IMR-90 (cell line): ENCODE measurements at regions not wholly inside any gene's neighbourhood (a gene's known extent, or its start where the extent isn't known, plus 50 kb on each side); places are given as distances from the start of the nearest gene placed in this dataset.

Experiments used
- ATAC-seq: fragments of 200-7000 bp; cut with Tn5 transposase; 2 replicates; pipeline ENCODE4 v1.9.1; 2020; ENCODE audit warnings: low read depth, mild to moderate bottlenecking, moderate library complexity
- BruUV-seq: library from RNA; stranded (reverse); fragments of 400-500 nt; replicated peaks from 2 replicates; lab custom pipeline; 2021; lab: Mats Ljungman, UMichigan
- CTCF ChIA-PET: fragments of 300-600 bp; formaldehyde crosslinking; extraction: SDS; loops from one replicate; lab custom pipeline; 2021; ENCODE audit warnings: antibody characterized with exemption; lab: Yijun Ruan, JAX
- POLR2A ChIA-PET: fragments of 300-600 bp; sonication (Branson Sonifier 250); formaldehyde crosslinking; loops from one replicate; lab custom pipeline; 2022; ENCODE audit warnings: antibody characterized with exemption; ENCODE audit not compliant: unreplicated experiment; lab: Charles Lee
- DNase-seq: peaks from one replicate; pipeline ENCODE4 v3.0.0; 2013
- H2AFZ ChIP-seq: replicated peaks from 2 replicates; pipeline ENCODE3; 2013; ENCODE audit warnings: low read length, mild to moderate bottlenecking; ENCODE audit not compliant: poor library complexity
- H2AK5ac ChIP-seq: 2 replicates; pipeline ENCODE4 v1.6.1; 2013; ENCODE audit warnings: low read depth, low read length, inconsistent platforms
- H2AK9ac ChIP-seq: replicated peaks from 2 replicates; pipeline ENCODE3; 2013; ENCODE audit warnings: mild to moderate bottlenecking, low read depth, low read length, moderate library complexity; ENCODE audit not compliant: poor library complexity
- H2BK120ac ChIP-seq: 2 replicates; pipeline ENCODE4 v1.6.1; 2013; ENCODE audit warnings: low read depth, low read length, inconsistent platforms
- H2BK15ac ChIP-seq: 3 replicates; pipeline ENCODE4 v1.6.1; 2013; ENCODE audit warnings: low read depth, low read length, inconsistent platforms
- H2BK20ac ChIP-seq: 2 replicates; pipeline ENCODE4 v1.6.1; 2013; ENCODE audit warnings: low read depth, mild to moderate bottlenecking, inconsistent platforms, low read length, moderate library complexity
- H2BK5ac ChIP-seq: 2 replicates; pipeline ENCODE4 v1.6.1; 2013; ENCODE audit warnings: mild to moderate bottlenecking, low read depth, low read length, inconsistent platforms; ENCODE audit not compliant: poor library complexity, severe bottlenecking
- H3K14ac ChIP-seq: replicated peaks from 2 replicates; pipeline ENCODE4 v1.6.1; 2013; ENCODE audit warnings: low read depth, low read length, inconsistent platforms
- H3K18ac ChIP-seq: 2 replicates; pipeline ENCODE4 v1.6.1; 2013; ENCODE audit warnings: low read depth, low read length, control low read depth
- H3K23ac ChIP-seq: 2 replicates; pipeline ENCODE4 v1.6.1; 2013; ENCODE audit warnings: low read depth, low read length, inconsistent platforms
- H3K27ac ChIP-seq: 2 replicates; pipeline ENCODE4 v1.5.1; 2013; ENCODE audit warnings: mild to moderate bottlenecking, control low read depth, low read length; ENCODE audit not compliant: insufficient read depth
- H3K27me3 ChIP-seq: 2 replicates; pipeline ENCODE4 v1.6.1; 2013; ENCODE audit warnings: low read length; ENCODE audit not compliant: control insufficient read depth, insufficient read depth
- H3K36me3 ChIP-seq: 2 replicates; pipeline ENCODE4 v1.6.1; 2013; ENCODE audit warnings: low read length, mixed read lengths; ENCODE audit not compliant: control insufficient read depth, insufficient read depth
- H3K4ac ChIP-seq: 2 replicates; pipeline ENCODE4 v1.6.1; 2013; ENCODE audit warnings: low read depth, low read length, inconsistent platforms
- H3K4me1 ChIP-seq: 2 replicates; pipeline ENCODE4 v1.6.1; 2013; ENCODE audit warnings: low read length, mixed read lengths; ENCODE audit not compliant: control insufficient read depth, insufficient read depth
- H3K4me2 ChIP-seq: 2 replicates; pipeline ENCODE4 v1.6.1; 2013; ENCODE audit warnings: low read depth, mild to moderate bottlenecking, control low read depth, low read length, moderate library complexity
- H3K4me3 ChIP-seq: 2 replicates; pipeline ENCODE4 v1.5.1; 2013; ENCODE audit warnings: low read depth, mild to moderate bottlenecking, control low read depth, low read length, moderate library complexity; ENCODE audit not compliant: insufficient read depth
- H3K56ac ChIP-seq: 2 replicates; pipeline ENCODE4 v1.6.1; 2013; ENCODE audit warnings: low read length, inconsistent platforms; ENCODE audit not compliant: insufficient read depth; ENCODE audit errors: extremely low read depth
- H3K79me1 ChIP-seq, 2 experiments: 2 replicates each; pipeline ENCODE4 v1.6.1; 2013; ENCODE audit warnings: low read length in 2 of 2, inconsistent platforms in 1 of 2, low read depth in 1 of 2
- H3K9ac ChIP-seq: 2 replicates; pipeline ENCODE4 v1.6.1; 2013; ENCODE audit warnings: low read depth, low read length, control low read depth
- H3K9me1 ChIP-seq: 2 replicates; pipeline ENCODE4 v1.6.1; 2013; ENCODE audit warnings: low read length, inconsistent platforms; ENCODE audit not compliant: insufficient read depth
- H3K9me3 ChIP-seq: 2 replicates; pipeline ENCODE4 v1.6.1; 2013; ENCODE audit warnings: low read length; ENCODE audit not compliant: control insufficient read depth, insufficient read depth
- H4K20me1 ChIP-seq: 2 replicates; pipeline ENCODE4 v1.6.1; 2013; ENCODE audit warnings: low read length, inconsistent platforms; ENCODE audit not compliant: insufficient read depth
- H4K5ac ChIP-seq: 2 replicates; pipeline ENCODE4 v1.6.1; 2013; ENCODE audit warnings: mild to moderate bottlenecking, low read depth, low read length, control low read depth
- H4K8ac ChIP-seq, 2 experiments: 2 replicates each; pipeline ENCODE4 v1.6.1; 2013; ENCODE audit warnings: low read depth in 2 of 2, low read length in 2 of 2, control low read depth in 1 of 2, inconsistent platforms in 1 of 2
- H4K91ac ChIP-seq: 2 replicates; pipeline ENCODE4 v1.6.1; 2013; ENCODE audit warnings: low read depth, low read length, inconsistent platforms; ENCODE audit not compliant: insufficient read depth
- BHLHE40 ChIP-seq: fragments of 150-350 bp; IDR thresholded peaks from 2 replicates; pipeline ENCODE4 v1.6.1; 2016; ENCODE audit warnings: mild to moderate bottlenecking, low read depth, low read length
- CEBPB ChIP-seq: IDR thresholded peaks from 2 replicates; pipeline ENCODE4 v1.6.1; 2012; ENCODE audit warnings: low read depth, low read length, improper control_type of control experiment
- CHD1 ChIP-seq: IDR thresholded peaks from 2 replicates; pipeline ENCODE4 v1.6.1; 2012; ENCODE audit warnings: low read depth, low read length, improper control_type of control experiment
- CTCF ChIP-seq: conservative IDR thresholded peaks from 2 replicates; pipeline ENCODE4 v1.5.1; 2012; ENCODE audit warnings: mild to moderate bottlenecking, low read depth, low read length, improper control_type of control experiment
- ELK1 ChIP-seq: fragments of 150-350 bp; IDR thresholded peaks from 2 replicates; pipeline ENCODE4 v1.6.1; 2016; ENCODE audit warnings: low read depth, mild to moderate bottlenecking, low read length, moderate library complexity, borderline replicate concordance
- FOS ChIP-seq: fragments of 150-350 bp; IDR thresholded peaks from 2 replicates; pipeline ENCODE4 v1.6.1; 2016; ENCODE audit warnings: low read depth, low read length
- MAFK ChIP-seq: IDR thresholded peaks from 2 replicates; pipeline ENCODE4 v1.6.1; 2012; ENCODE audit warnings: low read depth, low read length, improper control_type of control experiment
- MAZ ChIP-seq: IDR thresholded peaks from 2 replicates; pipeline ENCODE4 v1.6.1; 2012; ENCODE audit warnings: low read depth, mild to moderate bottlenecking, low read length, improper control_type of control experiment, moderate library complexity, borderline replicate concordance
- MXI1 ChIP-seq: IDR thresholded peaks from 2 replicates; pipeline ENCODE4 v1.6.1; 2012; ENCODE audit warnings: low read depth, mild to moderate bottlenecking, low read length, moderate library complexity, borderline replicate concordance
- NFE2L2 ChIP-seq: fragments of 150-350 bp; IDR thresholded peaks from 2 replicates; pipeline ENCODE4 v1.6.1; 2016; ENCODE audit warnings: low read depth, mild to moderate bottlenecking, low read length
- POLR2A ChIP-seq: IDR thresholded peaks from 2 replicates; pipeline ENCODE4 v1.6.1; 2012; ENCODE audit warnings: mild to moderate bottlenecking, low read depth, low read length
- RAD21 ChIP-seq: IDR thresholded peaks from 2 replicates; pipeline ENCODE4 v1.6.1; 2012; ENCODE audit warnings: low read length, improper control_type of control experiment
- RCOR1 ChIP-seq: IDR thresholded peaks from 2 replicates; pipeline ENCODE4 v1.6.1; 2012; ENCODE audit warnings: mild to moderate bottlenecking, low read length, improper control_type of control experiment; ENCODE audit not compliant: insufficient replicate concordance
- RFX5 ChIP-seq: IDR thresholded peaks from 2 replicates; pipeline ENCODE4 v1.8.0; 2012; ENCODE audit warnings: low read depth, mild to moderate bottlenecking, low read length, moderate library complexity
- SMC3 ChIP-seq: fragments of 150-350 bp; IDR thresholded peaks from 2 replicates; pipeline ENCODE4 v1.6.1; 2016; ENCODE audit warnings: low read depth, mild to moderate bottlenecking, antibody characterized with exemption, low read length, moderate library complexity
- WGBS, 2 experiments: methylation state at CpG; one replicate each; pipeline versions ENCODE4 v1.1.5 to v1.1.7; 2013; ENCODE audit warnings: missing lambda C conversion rate in 2 of 2; ENCODE audit not compliant: insufficient read length in 1 of 2; ENCODE audit errors: extremely low coverage in 2 of 2; 5-methylcytosine and 5-hydroxymethylcytosine counted together
- dilution Hi-C: fragments of 300-500 bp; cut with HindIII; formaldehyde crosslinking; loops from one replicate; pipeline ENCODE4 v1.14.3; 2018; ENCODE audit warnings: low sequenced_read_pairs; ENCODE audit not compliant: unreplicated experiment
- in situ Hi-C: fragments of 300-500 bp; cut with MboI; formaldehyde crosslinking; loops from 3 replicates; pipeline ENCODE4 v1.14.3; 2019; ENCODE audit warnings: low sequenced_read_pairs, inconsistent platforms, mixed read lengths
- intact Hi-C: fragments of 100-400 bp; cut with micrococcal nuclease; formaldehyde crosslinking; loops from 2 replicates; pipeline ENCODE4 v1.10.0; 2022
- TF ChIP-seq, protein P1 (sequence below): fragments of 150-350 bp; IDR thresholded peaks from 2 replicates; pipeline ENCODE4 v1.6.1; 2017; ENCODE audit warnings: mild to moderate bottlenecking, antibody characterized with exemption, low read length, low read depth

- Histone ChIP-seq H3K36me3 (no peaks in the 10 kb centered on the region), H2BK15ac (no peak overlapping the region; the same call in 2 of the 3 replicates), H3K14ac (no peak overlapping the region), H2AK9ac (no peak overlapping the region), H3K4me1 (peaks cover 5% of the 10 kb centered on the region; the same call in 1 of the 2 replicates), H3K79me1 (no peaks in the 10 kb centered on the region), H3K27ac (no peak overlapping the region), H3K4me2 (no peak overlapping the region), H3K9ac (no peak overlapping the region), H2BK20ac (no peak overlapping the region), H3K23ac (no peak overlapping the region), H4K91ac (no peak overlapping the region), H3K18ac (no peak overlapping the region), H2AFZ (no peak overlapping the region), H4K5ac (no peak overlapping the region), H2BK120ac (no peak overlapping the region), H3K9me3 (peaks cover 3% of the 10 kb centered on the region), H4K20me1 (no peaks in the 10 kb centered on the region), H2AK5ac (no peak overlapping the region), H3K4me3 (no peak overlapping the region), H3K56ac (no peak overlapping the region), H2BK5ac (no peak overlapping the region), H3K4ac (no peak overlapping the region; the same call in 1 of the 2 replicates), H3K9me1 (no peaks in the 10 kb centered on the region), H4K8ac (no peak overlapping the region), H3K27me3 (peaks cover 4% of the 10 kb centered on the region; the same call in 1 of the 2 replicates)
- no peak for ATAC-seq
- 67% methylated on average over 4 of the region's 10 CpGs; no CpG with 5 or more reads in 1 of the 2 experiments for whole genome bisulfite sequencing, 2 experiments
- TF ChIP-seq CHD1 (no peak), MAZ (no peak), POLR2A (no peak), BHLHE40 (no peak), FOS (no peak), MAFK (no peak), SMC3 (no peak), NFE2L2 (no peak), CTCF (no peak), RAD21 (no peak), CEBPB (no peak), MXI1 (no peak), ELK1 (no peak), RFX5 (no peak), RCOR1 (no peak)
- TF ChIP-seq, protein P1, sequence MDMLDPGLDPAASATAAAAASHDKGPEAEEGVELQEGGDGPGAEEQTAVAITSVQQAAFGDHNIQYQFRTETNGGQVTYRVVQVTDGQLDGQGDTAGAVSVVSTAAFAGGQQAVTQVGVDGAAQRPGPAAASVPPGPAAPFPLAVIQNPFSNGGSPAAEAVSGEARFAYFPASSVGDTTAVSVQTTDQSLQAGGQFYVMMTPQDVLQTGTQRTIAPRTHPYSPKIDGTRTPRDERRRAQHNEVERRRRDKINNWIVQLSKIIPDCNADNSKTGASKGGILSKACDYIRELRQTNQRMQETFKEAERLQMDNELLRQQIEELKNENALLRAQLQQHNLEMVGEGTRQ = no peak
- dilution Hi-C loops (no loop called here), intact Hi-C loops (no loop called here), in situ Hi-C loops (no loop called here)
- POLR2A ChIA-PET = no interaction called here
- DNase-seq = no peak
- no TSS peak for BruUV-seq
- CTCF ChIA-PET = no interaction called here
These were observed 75.4 kb upstream of the ZMIZ1 start for GRCh38 chr10:78993261-78993945.
